ENCODE measurements at regions not wholly inside any gene's neighbourhood (a gene's known extent, or its start where the extent isn't known, plus 50 kb on each side); places are given as distances from the start of the nearest gene placed in this dataset.

DNA sequence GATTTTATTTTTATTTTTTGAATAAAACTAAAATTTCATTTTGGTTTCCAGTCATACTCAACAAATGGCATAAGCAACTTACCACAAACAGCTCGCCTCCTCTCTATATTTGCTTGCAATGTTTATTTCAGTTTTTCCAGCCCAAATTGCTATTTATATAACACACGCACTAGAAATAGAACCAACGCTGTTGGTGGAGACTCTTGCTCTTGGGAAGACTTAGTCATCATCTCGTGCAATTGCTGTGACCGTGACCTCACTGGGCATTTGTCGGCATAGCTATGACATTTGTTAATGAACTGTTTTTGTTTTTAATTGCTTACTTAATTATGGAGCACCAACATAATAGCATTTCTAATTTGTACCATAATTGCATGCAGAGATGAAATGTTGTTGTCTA lies 153.1 kb upstream of the OTX2 start:
- Histone ChIP-seq H3K27ac (ENCODE audit: low read length) (no peak overlapping the region), H3K4me1 (ENCODE audit: low read length) (no peaks in the 10 kb centered on the region), H3K9me3 (ENCODE audit: insufficient read depth, low read length) (no peaks in the 10 kb centered on the region), H2AFZ (ENCODE audit: low read depth, low read length) (no peak overlapping the region), H3K4me2 (ENCODE audit: low read length) (no peak overlapping the region), H4K20me1 (ENCODE audit: insufficient read depth, low read length) (no peaks in the 10 kb centered on the region), H3K27me3 (ENCODE audit: low read depth, low read length) (no peaks in the 10 kb centered on the region), H3K9ac (ENCODE audit: low read length) (no peak overlapping the region), H3K79me2 (ENCODE audit: low read length) (no peaks in the 10 kb centered on the region), H3K36me3 (replicated peaks; ENCODE audit: low read depth, low read length) (no peaks in the 10 kb centered on the region), H3K4me3 (ENCODE audit: low read length) (no peak overlapping the region)
- TF ChIP-seq, protein P1, sequence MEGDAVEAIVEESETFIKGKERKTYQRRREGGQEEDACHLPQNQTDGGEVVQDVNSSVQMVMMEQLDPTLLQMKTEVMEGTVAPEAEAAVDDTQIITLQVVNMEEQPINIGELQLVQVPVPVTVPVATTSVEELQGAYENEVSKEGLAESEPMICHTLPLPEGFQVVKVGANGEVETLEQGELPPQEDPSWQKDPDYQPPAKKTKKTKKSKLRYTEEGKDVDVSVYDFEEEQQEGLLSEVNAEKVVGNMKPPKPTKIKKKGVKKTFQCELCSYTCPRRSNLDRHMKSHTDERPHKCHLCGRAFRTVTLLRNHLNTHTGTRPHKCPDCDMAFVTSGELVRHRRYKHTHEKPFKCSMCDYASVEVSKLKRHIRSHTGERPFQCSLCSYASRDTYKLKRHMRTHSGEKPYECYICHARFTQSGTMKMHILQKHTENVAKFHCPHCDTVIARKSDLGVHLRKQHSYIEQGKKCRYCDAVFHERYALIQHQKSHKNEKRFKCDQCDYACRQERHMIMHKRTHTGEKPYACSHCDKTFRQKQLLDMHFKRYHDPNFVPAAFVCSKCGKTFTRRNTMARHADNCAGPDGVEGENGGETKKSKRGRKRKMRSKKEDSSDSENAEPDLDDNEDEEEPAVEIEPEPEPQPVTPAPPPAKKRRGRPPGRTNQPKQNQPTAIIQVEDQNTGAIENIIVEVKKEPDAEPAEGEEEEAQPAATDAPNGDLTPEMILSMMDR (IDR thresholded peaks at IDR 0.05; ENCODE audit: low read depth, low read length) = no peak
- no peak for TF ChIP-seq EZH2phosphoT487 (IDR thresholded peaks at IDR 0.05; ENCODE audit: low read depth)

DNA sequence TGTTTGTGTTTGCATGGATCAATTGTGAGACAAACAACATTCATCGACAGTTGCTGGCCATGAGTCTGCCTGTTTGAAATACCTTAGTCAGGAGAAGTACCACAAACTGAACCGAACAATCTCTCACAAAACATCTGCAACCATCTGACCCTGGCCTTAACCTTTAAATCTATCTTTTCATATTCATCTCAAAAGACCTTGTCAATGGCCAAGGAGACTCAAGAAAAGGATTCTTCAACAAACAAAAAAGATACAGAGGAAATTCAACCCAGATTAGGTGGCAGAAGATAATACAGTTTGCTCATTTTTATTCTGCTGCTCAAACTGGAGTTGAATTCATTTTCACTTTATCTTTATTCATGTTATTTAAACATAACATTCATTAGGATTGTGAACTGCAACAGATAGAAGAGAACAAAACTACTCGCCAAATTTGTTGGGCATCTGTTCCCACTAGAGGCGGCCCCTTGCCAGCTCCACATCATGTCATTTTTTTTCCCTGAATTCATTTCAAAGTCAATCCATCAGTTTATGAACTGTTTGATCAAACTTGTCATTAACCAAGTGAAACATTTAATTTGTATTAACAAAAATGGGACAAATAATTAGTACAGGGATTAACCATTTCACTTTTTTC lies 152.3 kb upstream of the OTX2 start:
- no peaks in the 10 kb centered on the region for H3K27me3 ChIP-seq (ENCODE audit: low read depth, low read length)
- H3K27ac ChIP-seq (ENCODE audit: low read length) = no peak overlapping the region
- no peak overlapping the region for H3K4me2 ChIP-seq (ENCODE audit: low read length)
- no peak overlapping the region for H3K4me3 ChIP-seq (ENCODE audit: low read length)
- no peaks in the 10 kb centered on the region for H3K36me3 ChIP-seq (replicated peaks; ENCODE audit: low read depth, low read length)
- TF ChIP-seq, protein P1 (IDR thresholded peaks at IDR 0.05; ENCODE audit: low read depth, low read length) = no peak
- TF ChIP-seq EZH2phosphoT487 (IDR thresholded peaks at IDR 0.05; ENCODE audit: low read depth) = no peak
- H4K20me1 ChIP-seq (ENCODE audit: insufficient read depth, low read length) = no peaks in the 10 kb centered on the region
- H3K79me2 ChIP-seq (ENCODE audit: low read length) = no peaks in the 10 kb centered on the region
- no peak overlapping the region for H2AFZ ChIP-seq (ENCODE audit: low read depth, low read length)
- H3K9me3 ChIP-seq (ENCODE audit: insufficient read depth, low read length) = no peaks in the 10 kb centered on the region
- H3K4me1 ChIP-seq (ENCODE audit: low read length) = no peaks in the 10 kb centered on the region
- H3K9ac ChIP-seq (ENCODE audit: low read length) = no peak overlapping the region

DNA sequence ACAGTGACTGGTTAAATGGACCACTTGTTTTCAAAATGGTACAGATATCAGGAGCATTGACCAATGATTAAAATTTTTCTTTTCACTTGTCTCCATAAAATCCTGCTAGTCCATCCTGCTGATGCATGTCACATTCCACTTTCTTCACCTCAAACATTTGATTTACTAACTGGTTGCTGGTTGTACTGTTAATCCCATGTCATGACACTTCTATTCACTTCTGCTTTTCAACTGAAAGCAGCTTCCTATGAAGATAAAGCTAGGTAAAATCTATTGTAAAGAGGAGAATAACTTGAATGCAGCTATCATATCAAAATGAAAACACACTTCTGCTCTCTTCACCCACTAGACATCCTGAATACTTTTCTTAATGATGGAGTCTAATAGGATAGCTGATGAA lies 149.6 kb upstream of the OTX2 start:
- H3K4me3 ChIP-seq (ENCODE audit: low read length) = no peak overlapping the region
- no peaks in the 10 kb centered on the region for H4K20me1 ChIP-seq (ENCODE audit: insufficient read depth, low read length)
- H3K4me2 ChIP-seq (ENCODE audit: low read length) = no peak overlapping the region
- no peaks in the 10 kb centered on the region for H3K4me1 ChIP-seq (ENCODE audit: low read length)
- H3K36me3 ChIP-seq (replicated peaks; ENCODE audit: low read depth, low read length) = no peaks in the 10 kb centered on the region
- H3K27me3 ChIP-seq (ENCODE audit: low read depth, low read length) = 0 out of 2 replicates have a peak, but pooled peaks cover 2% of the 10 kb centered on the region
- no peak for TF ChIP-seq EZH2phosphoT487 (IDR thresholded peaks at IDR 0.05; ENCODE audit: low read depth)
- TF ChIP-seq, protein P1 (IDR thresholded peaks at IDR 0.05; ENCODE audit: low read depth, low read length) = no peak
- H3K9ac ChIP-seq (ENCODE audit: low read length) = no peak overlapping the region
- H3K27ac ChIP-seq (ENCODE audit: low read length) = no peak overlapping the region
- H2AFZ ChIP-seq (ENCODE audit: low read depth, low read length) = no peak overlapping the region
- H3K9me3 ChIP-seq (ENCODE audit: insufficient read depth, low read length) = no peaks in the 10 kb centered on the region
- H3K79me2 ChIP-seq (ENCODE audit: low read length) = no peaks in the 10 kb centered on the region

DNA sequence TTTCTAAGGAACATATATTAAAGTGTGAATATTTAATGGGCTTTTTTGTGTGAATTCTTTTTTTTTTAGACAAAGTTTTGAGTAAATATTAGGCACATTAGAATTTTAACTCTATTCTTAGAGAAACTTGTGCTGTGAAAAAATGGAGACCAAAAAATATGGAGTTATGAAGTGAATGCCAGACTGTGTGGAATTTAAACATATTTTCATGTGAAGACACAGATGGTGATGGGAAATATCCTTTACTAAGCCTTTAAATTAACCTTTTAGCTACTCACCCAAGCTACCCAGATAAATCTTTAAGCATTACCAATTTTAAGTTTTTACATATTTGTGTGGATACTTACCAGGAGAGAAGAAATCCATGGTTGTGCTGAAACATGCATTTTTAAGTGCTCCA lies 148.8 kb upstream of the OTX2 start:
- Histone ChIP-seq H3K36me3 (replicated peaks; ENCODE audit: low read depth, low read length) (no peaks in the 10 kb centered on the region), H3K27ac (ENCODE audit: low read length) (no peak overlapping the region), H3K27me3 (ENCODE audit: low read depth, low read length) (0 out of 2 replicates have a peak, but pooled peaks cover 2% of the 10 kb centered on the region), H2AFZ (ENCODE audit: low read depth, low read length) (no peak overlapping the region), H3K4me1 (ENCODE audit: low read length) (no peaks in the 10 kb centered on the region), H3K4me3 (ENCODE audit: low read length) (no peak overlapping the region), H3K9me3 (ENCODE audit: insufficient read depth, low read length) (no peaks in the 10 kb centered on the region), H3K79me2 (ENCODE audit: low read length) (no peaks in the 10 kb centered on the region), H3K4me2 (ENCODE audit: low read length) (no peak overlapping the region), H4K20me1 (ENCODE audit: insufficient read depth, low read length) (no peaks in the 10 kb centered on the region), H3K9ac (ENCODE audit: low read length) (no peak overlapping the region)
- TF ChIP-seq, protein P1 (IDR thresholded peaks at IDR 0.05; ENCODE audit: low read depth, low read length) = no peak
- TF ChIP-seq EZH2phosphoT487 (IDR thresholded peaks at IDR 0.05; ENCODE audit: low read depth) = no peak

Measured in OCI-LY3 (cell line).